HT1080 (cell line): ENCODE measurements at regions not wholly inside any gene's neighbourhood (a gene's known extent, or its start where the extent isn't known, plus 50 kb on each side); places are given as distances from the start of the nearest gene placed in this dataset.

Experiments
- DNase-seq: peaks from one replicate; pipeline ENCODE4 v3.0.0-alpha.2; 2015; ENCODE audit warnings: low read depth

- no peak for DNase-seq
These were observed 88.2 kb downstream of the RASSF9 start for GRCh38 chr12:85747941-85748495.
